ENCODE measurements at regions not wholly inside any gene's neighbourhood (a gene's known extent, or its start where the extent isn't known, plus 50 kb on each side); places are given as distances from the start of the nearest gene placed in this dataset.

GRCh38 chr2:43034921-43035320 is 191.5 kb downstream of the ZFP36L2 start:
- intact Hi-C loops (cut with micrococcal nuclease; ENCODE audit: unreplicated experiment), result no loop called here
- no peak for TF ChIP-seq POLR2AphosphoS5 (IDR thresholded peaks at IDR 0.05; ENCODE audit: low read depth, low read length)
- TF ChIP-seq, protein P1, sequence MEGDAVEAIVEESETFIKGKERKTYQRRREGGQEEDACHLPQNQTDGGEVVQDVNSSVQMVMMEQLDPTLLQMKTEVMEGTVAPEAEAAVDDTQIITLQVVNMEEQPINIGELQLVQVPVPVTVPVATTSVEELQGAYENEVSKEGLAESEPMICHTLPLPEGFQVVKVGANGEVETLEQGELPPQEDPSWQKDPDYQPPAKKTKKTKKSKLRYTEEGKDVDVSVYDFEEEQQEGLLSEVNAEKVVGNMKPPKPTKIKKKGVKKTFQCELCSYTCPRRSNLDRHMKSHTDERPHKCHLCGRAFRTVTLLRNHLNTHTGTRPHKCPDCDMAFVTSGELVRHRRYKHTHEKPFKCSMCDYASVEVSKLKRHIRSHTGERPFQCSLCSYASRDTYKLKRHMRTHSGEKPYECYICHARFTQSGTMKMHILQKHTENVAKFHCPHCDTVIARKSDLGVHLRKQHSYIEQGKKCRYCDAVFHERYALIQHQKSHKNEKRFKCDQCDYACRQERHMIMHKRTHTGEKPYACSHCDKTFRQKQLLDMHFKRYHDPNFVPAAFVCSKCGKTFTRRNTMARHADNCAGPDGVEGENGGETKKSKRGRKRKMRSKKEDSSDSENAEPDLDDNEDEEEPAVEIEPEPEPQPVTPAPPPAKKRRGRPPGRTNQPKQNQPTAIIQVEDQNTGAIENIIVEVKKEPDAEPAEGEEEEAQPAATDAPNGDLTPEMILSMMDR (IDR thresholded peaks at IDR 0.05), result no peak
- no peak for TF ChIP-seq TCF7L2 (IDR thresholded peaks at IDR 0.05; ENCODE audit: low read depth, low read length)
- TF ChIP-seq REST (IDR thresholded peaks at IDR 0.05; ENCODE audit: insufficient read depth in 1 of 2, low read depth in 2 of 2, low read length in 1 of 2), result no peak
- TF ChIP-seq SIN3A (IDR thresholded peaks at IDR 0.05; ENCODE audit: borderline replicate concordance, insufficient read depth, low read depth, low read length), result no peak
- BruUV-seq (replicated peaks), result no TSS peak

DNA sequence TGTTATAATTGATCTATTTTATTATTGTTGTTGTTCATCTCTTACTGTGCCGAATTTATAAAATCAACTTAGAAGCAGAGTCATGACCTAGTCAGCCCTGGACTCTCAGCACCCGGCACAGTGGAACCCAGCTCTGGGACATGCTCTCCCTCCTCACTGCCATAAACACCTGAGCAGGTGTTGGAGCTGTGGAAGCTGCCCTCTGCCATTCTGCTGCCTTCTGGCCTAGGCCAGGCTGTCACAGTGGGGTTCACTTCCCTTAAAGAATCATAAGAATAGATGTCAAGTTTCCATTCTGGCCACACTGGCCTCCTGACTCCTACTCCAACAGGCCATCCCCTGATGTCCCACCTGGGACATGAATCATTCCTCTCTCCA is 192.2 kb downstream of the ZFP36L2 start:
- Histone ChIP-seq H3K4me1 (ENCODE audit: control insufficient read depth, insufficient read depth, low read length) (no peaks in the 10 kb centered on the region), H3K36me3 (ENCODE audit: control insufficient read depth, insufficient read depth, low read length) (no peaks in the 10 kb centered on the region), H3K4me3 (ENCODE audit: low read depth in 2 of 2, low read length in 2 of 2) (no peak overlapping the region), H3K27ac (ENCODE audit: low read length) (no peak overlapping the region), H3K9me3 (ENCODE audit: control insufficient read depth, insufficient read depth, low read depth, low read length) (no peaks in the 10 kb centered on the region), H3K27me3 (ENCODE audit: control insufficient read depth, insufficient read depth, low read length) (no peaks in the 10 kb centered on the region)
- in situ Hi-C loops (cut with HindIII; ENCODE audit: low pct_unique_long_range_greater_than_20kb, low sequenced_read_pairs) (no loop called here), intact Hi-C loops (cut with micrococcal nuclease; ENCODE audit: unreplicated experiment) (no loop called here)
- BruUV-seq (replicated peaks), result no TSS peak
- TF ChIP-seq, protein P1 (IDR thresholded peaks at IDR 0.05), result no peak
- TF ChIP-seq TCF7L2 (IDR thresholded peaks at IDR 0.05; ENCODE audit: low read depth, low read length) (no peak), SIN3A (IDR thresholded peaks at IDR 0.05; ENCODE audit: borderline replicate concordance, insufficient read depth, low read depth, low read length) (no peak), REST (IDR thresholded peaks at IDR 0.05; ENCODE audit: insufficient read depth in 1 of 2, low read depth in 2 of 2, low read length in 1 of 2) (no peak), POLR2AphosphoS5 (IDR thresholded peaks at IDR 0.05; ENCODE audit: low read depth, low read length) (no peak)
- DNase-seq (ENCODE audit: low read depth, low spot score) (no peak), ATAC-seq (no peak)
- ChIA-PET CTCF (no interaction called here), POLR2A (no interaction called here)

More at GRCh38 chr2:43034921-43035320, 191.5 kb downstream of the ZFP36L2 start:
- in situ Hi-C loops (cut with HindIII; ENCODE audit: low pct_unique_long_range_greater_than_20kb, low sequenced_read_pairs), result no loop called here
- ATAC-seq, result no peak
- CTCF ChIA-PET, result no interaction called here
- no peaks in the 10 kb centered on the region for H3K36me3 ChIP-seq (ENCODE audit: control insufficient read depth, insufficient read depth, low read length)
- no peak overlapping the region for H3K4me3 ChIP-seq (ENCODE audit: low read depth in 2 of 2, low read length in 2 of 2)
- no peak overlapping the region for H3K27ac ChIP-seq (ENCODE audit: low read length)
- no peaks in the 10 kb centered on the region for H3K4me1 ChIP-seq (ENCODE audit: control insufficient read depth, insufficient read depth, low read length)
- POLR2A ChIA-PET, result no interaction called here
- no peaks in the 10 kb centered on the region for H3K27me3 ChIP-seq (ENCODE audit: control insufficient read depth, insufficient read depth, low read length)
- no peak for DNase-seq (ENCODE audit: low read depth, low spot score)
- H3K9me3 ChIP-seq (ENCODE audit: control insufficient read depth, insufficient read depth, low read depth, low read length), result no peaks in the 10 kb centered on the region

Data from Panc1 (cell line).